ENCODE measurements at regions not wholly inside any gene's neighbourhood (a gene's known extent, or its start where the extent isn't known, plus 50 kb on each side); places are given as distances from the start of the nearest gene placed in this dataset.

- no peak for DNase-seq
These were observed 353.7 kb upstream of the ZNF521 start for GRCh38 chr18:25705650-25706049.

DNA sequence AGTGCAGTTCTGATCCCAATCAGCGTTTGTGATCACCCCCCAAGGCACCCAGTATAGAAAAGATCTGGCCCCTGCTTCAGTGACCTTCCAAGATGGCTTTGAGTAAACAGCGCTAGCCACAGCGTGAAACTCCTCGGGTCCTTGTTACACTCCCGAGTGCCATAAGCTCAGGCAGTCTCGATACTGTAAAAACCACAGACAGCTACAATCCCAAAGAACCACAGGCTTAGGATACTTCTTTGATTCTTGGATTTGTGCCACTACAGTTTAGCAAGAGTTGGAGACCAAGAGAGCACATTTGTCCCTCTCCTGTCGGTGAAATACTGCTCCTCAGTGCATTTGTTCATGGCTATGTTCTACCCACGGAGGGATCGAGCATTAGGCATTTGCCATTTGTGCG, 352.5 kb upstream of the ZNF521 start:
- no peak for DNase-seq

- DNase-seq: no peak
These were observed 352.1 kb upstream of the ZNF521 start for GRCh38 chr18:25704071-25704470.

GRCh38 chr18:25701821-25702220, 349.9 kb upstream of the ZNF521 start:
- DNase-seq: no peak

DNA sequence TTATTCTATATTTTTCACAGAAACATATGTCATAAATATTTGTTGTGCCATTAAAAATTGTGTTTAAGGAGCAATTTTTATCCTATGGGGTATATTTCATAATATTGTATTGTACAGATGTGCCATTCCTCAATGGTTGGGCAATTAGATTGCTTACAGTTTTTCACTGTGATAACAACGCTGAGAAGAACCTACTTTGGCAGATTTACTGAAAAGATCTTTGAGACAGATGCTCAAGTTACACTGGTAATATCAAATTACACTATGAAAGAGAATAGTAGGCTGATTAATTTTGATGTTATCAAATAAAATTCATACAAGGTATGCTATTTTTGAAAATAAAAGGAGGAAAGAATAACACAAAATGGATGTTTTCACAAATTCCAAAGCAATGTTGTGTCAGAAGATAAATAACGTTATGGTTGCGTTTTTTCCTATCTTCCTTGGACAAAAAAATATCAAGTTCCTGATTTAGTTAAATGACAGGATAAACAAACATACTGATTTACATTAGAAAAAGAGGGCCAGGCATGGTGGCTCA, 335.1 kb upstream of the ZNF521 start:
- DNase-seq: no peak

DNA sequence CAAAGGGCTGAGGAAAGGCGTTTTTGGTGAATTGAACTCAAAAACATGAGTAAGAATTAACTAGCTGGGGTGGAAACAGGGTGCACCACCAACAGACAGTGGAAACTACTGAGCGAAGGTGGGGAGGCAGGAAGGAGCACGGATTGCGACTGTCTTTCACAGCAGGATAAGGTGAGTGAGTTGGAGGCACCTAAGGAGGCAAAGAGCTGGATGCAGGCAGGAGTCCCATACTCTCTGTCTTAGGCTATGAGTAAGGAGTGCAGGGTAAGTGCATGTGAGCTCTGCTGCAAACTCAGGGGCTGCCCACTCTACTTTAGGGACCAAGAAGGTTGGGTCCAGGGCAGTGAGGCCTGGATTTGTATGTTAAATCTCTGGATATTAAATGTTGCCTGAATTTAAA, 333.1 kb upstream of the ZNF521 start:
- DNase-seq: no peak

DNA sequence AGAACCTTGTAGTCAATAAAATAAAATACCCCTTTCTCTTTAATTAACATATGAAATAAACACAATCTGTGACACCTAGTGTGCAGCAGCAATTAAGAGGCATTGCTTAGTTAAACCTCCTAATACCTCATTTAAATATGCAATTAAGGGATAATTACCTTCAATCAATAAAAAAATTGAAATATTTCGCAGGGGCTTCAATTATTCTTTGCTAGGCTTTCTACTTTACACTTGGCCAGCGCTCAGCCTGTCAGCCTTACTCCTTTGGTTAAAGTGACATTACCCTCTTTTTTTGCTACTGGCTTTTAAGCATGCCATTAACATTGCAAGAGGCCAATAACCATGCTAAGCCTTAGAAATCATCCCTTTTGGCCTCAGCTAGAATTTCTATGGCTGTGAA, 327.5 kb upstream of the ZNF521 start:
- no peak for DNase-seq

DNA sequence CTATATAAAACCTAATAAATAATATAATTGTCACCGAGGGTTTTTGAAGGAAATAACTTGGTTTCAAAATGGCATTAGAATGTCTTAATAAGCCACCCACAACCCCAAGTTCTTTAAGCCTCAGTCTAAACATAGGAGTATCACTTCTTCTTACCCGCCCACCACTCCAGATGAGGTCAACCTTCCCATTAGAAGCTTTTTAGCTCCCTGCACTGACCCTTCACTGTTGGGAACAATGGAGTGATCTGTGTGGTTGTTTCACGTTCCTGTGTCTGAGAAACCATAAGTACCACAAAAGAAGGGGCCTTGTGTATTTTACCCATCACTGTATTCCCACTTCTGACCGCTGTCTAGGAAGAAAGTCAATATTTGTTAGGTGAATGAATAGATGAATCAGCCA, 326.3 kb upstream of the ZNF521 start:
- DNase-seq: no peak

GRCh38 chr18:25675123-25675850, 323.3 kb upstream of the ZNF521 start:
- no peak for DNase-seq

GRCh38 chr18:25674183-25674582, 322.2 kb upstream of the ZNF521 start:
- DNase-seq: no peak

DNA sequence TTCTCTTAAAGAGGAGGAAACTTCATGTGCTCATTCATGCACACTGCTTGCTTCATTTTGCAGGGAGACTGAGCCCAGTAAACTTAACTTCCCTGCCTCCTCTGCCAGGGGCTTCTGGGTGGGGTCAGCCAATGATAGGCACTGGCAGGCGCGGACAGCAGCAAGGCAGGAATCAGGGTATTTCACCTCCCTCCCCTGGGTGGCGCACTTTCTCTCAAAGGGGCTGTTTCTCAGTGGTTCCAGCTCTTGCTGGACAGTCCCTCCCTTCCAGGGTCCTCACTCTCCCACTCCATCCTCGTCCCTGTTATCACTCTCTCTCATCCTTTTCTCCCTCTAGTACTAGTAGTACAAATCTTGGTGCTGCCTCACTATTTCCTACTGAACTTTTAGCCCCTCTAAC, 320.5 kb upstream of the ZNF521 start:
- no peak for DNase-seq

DNA sequence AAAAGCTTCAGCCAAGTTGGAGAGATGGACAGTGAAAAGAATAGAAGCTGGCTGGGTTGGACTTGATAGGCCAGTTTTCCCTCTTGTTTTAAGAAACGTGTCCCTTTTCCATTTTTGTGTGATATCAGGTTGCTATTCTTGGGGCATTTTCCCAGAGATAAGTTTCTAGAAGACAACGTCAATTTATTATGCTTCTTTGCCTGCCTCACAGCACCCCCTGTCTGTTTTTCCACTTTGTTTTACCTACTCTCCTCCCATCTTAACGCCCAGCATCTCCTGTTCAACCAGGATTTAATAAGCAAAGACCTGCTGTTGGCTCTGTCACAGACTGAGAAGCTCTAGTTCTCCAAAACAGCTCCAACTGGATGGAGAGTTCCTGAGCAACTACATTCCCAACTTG, 317.8 kb upstream of the ZNF521 start:
- DNase-seq: no peak

GRCh38 chr18:25662272-25662671, 310.3 kb upstream of the ZNF521 start:
- no peak for DNase-seq

- no peak for DNase-seq
These were observed 309.9 kb upstream of the ZNF521 start for GRCh38 chr18:25661831-25662230.

- no peak for DNase-seq
These were observed 307.6 kb upstream of the ZNF521 start for GRCh38 chr18:25659541-25659940.

- no peak for DNase-seq
These were observed 306.5 kb upstream of the ZNF521 start for GRCh38 chr18:25658476-25658875.

GRCh38 chr18:25651553-25651952, 299.6 kb upstream of the ZNF521 start:
- DNase-seq: no peak

DNA sequence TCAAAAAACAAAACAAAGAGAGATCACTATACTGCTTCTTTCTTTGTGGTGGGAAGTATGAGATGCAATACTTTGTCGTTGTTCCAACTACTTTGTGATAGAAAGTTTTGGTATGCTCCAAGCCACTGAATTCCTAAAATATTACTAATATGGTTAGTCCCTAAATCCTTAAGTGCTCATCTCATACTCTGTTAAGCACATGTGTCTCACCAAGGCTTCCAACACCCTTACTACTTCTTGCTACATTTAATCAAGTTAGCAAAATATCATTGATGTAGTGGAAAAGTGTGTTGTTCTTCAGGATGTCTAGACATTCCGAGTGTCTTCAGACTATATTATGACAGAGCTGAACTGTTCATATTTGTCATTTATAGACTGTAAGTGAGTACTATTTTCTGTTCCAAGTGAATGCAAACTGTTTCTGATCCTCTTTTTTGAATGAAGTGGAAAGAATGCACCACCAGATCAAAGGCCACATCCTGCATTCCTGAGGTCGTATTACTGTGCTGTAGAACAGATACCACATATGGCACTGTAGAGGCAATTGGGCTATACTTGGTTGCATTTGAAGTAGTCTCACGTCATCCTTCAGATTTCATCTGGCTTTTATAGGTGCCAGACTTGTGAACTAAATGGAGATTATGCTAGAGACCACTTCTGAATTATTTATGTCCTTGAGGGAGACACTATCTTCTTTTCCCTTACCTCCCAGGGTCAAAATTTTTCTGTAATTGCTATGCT, 298.4 kb upstream of the ZNF521 start:
- no peak for DNase-seq

GRCh38 chr18:25648716-25649260, 296.8 kb upstream of the ZNF521 start:
- DNase-seq: no peak

DNA sequence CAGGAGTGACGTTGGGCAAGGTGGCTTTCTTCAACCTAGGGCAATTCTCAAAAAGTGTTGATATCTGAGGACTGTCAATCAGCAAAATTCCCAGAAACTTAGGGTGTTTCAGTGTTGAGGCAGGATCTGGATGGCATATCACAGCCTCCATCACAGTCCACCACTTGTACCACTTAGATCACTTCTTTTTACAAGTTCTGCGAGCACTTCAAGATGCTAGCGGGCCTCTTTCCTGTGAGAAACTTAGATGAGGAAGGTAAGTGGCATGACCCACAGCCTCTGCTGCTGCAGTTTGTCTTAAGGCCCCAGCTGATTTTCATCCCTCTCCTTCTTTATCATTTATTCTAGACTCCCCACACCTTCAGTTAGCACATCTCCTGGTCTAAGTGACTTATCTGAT, 295.4 kb upstream of the ZNF521 start:
- no peak for DNase-seq

- no peak for DNase-seq
These were observed 295.0 kb upstream of the ZNF521 start for GRCh38 chr18:25646971-25647370.

GRCh38 chr18:25639596-25639995, 287.6 kb upstream of the ZNF521 start:
- DNase-seq: no peak

GRCh38 chr18:25633563-25633962, 281.6 kb upstream of the ZNF521 start:
- DNase-seq: no peak

GRCh38 chr18:25630682-25631081, 278.7 kb upstream of the ZNF521 start:
- no peak for DNase-seq

All from 8988T (cell line).